ENCODE measurements at regions not wholly inside any gene's neighbourhood (a gene's known extent, or its start where the extent isn't known, plus 50 kb on each side); places are given as distances from the start of the nearest gene placed in this dataset.

DNA sequence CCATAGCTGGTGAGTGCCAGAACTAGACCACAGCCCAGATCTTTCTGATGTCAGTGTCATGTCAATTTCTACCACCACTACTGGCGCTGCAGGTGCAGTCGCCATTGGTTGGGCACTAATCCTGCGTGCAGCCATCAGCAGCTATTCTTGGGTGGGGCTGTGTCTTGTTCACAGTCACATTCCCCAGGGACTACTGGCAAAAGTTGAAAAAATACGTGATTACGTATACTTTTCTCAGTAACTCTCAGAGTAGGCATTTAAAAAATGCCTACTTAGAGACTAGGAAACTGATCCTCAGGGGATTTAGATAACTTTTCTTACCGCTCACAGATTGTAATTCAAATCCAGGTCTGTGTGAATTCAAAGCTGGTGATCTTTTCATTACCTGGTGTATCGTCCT is 127.7 kb downstream of the ADAMTS15 start:
- TF ChIP-seq CTCF (IDR thresholded peaks at IDR 0.05) (no peak), POLR2AphosphoS5 (IDR thresholded peaks at IDR 0.05) (no peak), POLR2A (IDR thresholded peaks at IDR 0.05) (no peak), EP300 (IDR thresholded peaks at IDR 0.05; ENCODE audit: low read depth) (no peak)

All from transverse colon (tissue), 4 donors.